BLaER1 (cell line): ENCODE measurements at regions not wholly inside any gene's neighbourhood (a gene's known extent, or its start where the extent isn't known, plus 50 kb on each side); places are given as distances from the start of the nearest gene placed in this dataset.

ENCODE experiments used
- H3K27ac ChIP-seq: shearing (Covaris generic); formaldehyde crosslinking; 2 replicates; pipeline ENCODE4 v1.8.1; 2022
- H3K27me3 ChIP-seq: shearing (Covaris generic); formaldehyde crosslinking; 2 replicates; pipeline ENCODE4 v1.8.1; 2022
- H3K36me3 ChIP-seq: shearing (Covaris generic); formaldehyde crosslinking; 2 replicates; pipeline ENCODE4 v1.8.1; 2022
- H3K4me1 ChIP-seq: shearing (Covaris generic); formaldehyde crosslinking; 2 replicates; pipeline ENCODE4 v1.8.1; 2022
- H3K4me2 ChIP-seq: shearing (Covaris generic); formaldehyde crosslinking; 2 replicates; pipeline ENCODE4 v1.8.1; 2022
- H3K4me3 ChIP-seq: shearing (Covaris generic); formaldehyde crosslinking; 2 replicates; pipeline ENCODE4 v1.8.1; 2022
- H3K9ac ChIP-seq: shearing (Covaris generic); formaldehyde crosslinking; 2 replicates; pipeline ENCODE4 v1.8.1; 2022
- H3K9me3 ChIP-seq: shearing (Covaris generic); formaldehyde crosslinking; 2 replicates; pipeline ENCODE4 v1.8.1; 2022
- H4K20me1 ChIP-seq: shearing (Covaris generic); formaldehyde crosslinking; 2 replicates; pipeline ENCODE4 v1.8.1; 2022
- Cebpa-rat ChIP-seq: shearing (Covaris generic); IDR thresholded peaks from 2 replicates; pipeline ENCODE4 v1.8.1; 2022

DNA sequence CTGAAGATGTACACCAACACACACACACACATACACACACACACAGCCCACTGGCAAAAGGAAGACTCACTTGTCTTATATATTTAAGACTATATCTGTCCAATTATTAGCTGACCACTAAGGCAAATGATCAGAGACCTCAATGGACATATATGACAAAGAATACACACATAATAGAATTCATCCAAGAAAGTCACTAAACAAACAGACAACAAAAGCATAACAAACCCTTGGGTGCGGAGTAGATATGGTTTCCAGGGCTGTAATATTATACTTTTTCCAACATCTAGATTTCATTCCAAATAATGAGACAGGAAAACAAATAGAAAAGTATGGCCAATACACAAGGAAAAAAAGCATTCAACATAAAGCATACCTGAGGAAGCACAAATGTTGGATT is 72.3 kb upstream of the PRICKLE2 start:
- H3K4me3 ChIP-seq: no peak overlapping the region
- TF ChIP-seq Cebpa-rat: no peak
- peaks cover 14% of the 10 kb centered on the region for H3K9me3 ChIP-seq
- H3K36me3 ChIP-seq: no peaks in the 10 kb centered on the region
- no peak overlapping the region for H3K4me2 ChIP-seq
- H4K20me1 ChIP-seq: no peaks in the 10 kb centered on the region
- H3K9ac ChIP-seq: no peak overlapping the region
- H3K27ac ChIP-seq: no peak overlapping the region
- no peaks in the 10 kb centered on the region for H3K4me1 ChIP-seq
- no peaks in the 10 kb centered on the region for H3K27me3 ChIP-seq

GRCh38 chr3:64295594-64295993 is 70.3 kb upstream of the PRICKLE2 start:
- TF ChIP-seq Cebpa-rat: no peak
- peaks cover 14% of the 10 kb centered on the region for H3K9me3 ChIP-seq
- no peaks in the 10 kb centered on the region for H4K20me1 ChIP-seq
- no peak overlapping the region for H3K4me3 ChIP-seq
- H3K4me2 ChIP-seq: no peak overlapping the region
- no peak overlapping the region for H3K27ac ChIP-seq
- H3K9ac ChIP-seq: no peak overlapping the region
- H3K4me1 ChIP-seq: no peaks in the 10 kb centered on the region
- H3K36me3 ChIP-seq: no peaks in the 10 kb centered on the region
- H3K27me3 ChIP-seq: no peaks in the 10 kb centered on the region

- H3K27ac ChIP-seq: no peak overlapping the region
- H3K4me2 ChIP-seq: no peak overlapping the region
- H3K9ac ChIP-seq: no peak overlapping the region
- no peaks in the 10 kb centered on the region for H4K20me1 ChIP-seq
- no peak overlapping the region for H3K4me3 ChIP-seq
- peaks cover 14% of the 10 kb centered on the region for H3K9me3 ChIP-seq
- no peak for TF ChIP-seq Cebpa-rat
- no peaks in the 10 kb centered on the region for H3K36me3 ChIP-seq
- H3K4me1 ChIP-seq: no peaks in the 10 kb centered on the region
- no peaks in the 10 kb centered on the region for H3K27me3 ChIP-seq
These were observed 69.5 kb upstream of the PRICKLE2 start for GRCh38 chr3:64294771-64295170.

- Histone ChIP-seq H3K36me3 (no peaks in the 10 kb centered on the region), H3K9ac (no peak overlapping the region), H4K20me1 (no peaks in the 10 kb centered on the region), H3K4me2 (no peak overlapping the region), H3K9me3 (peaks cover 14% of the 10 kb centered on the region), H3K4me3 (no peak overlapping the region), H3K4me1 (no peaks in the 10 kb centered on the region), H3K27ac (no peak overlapping the region), H3K27me3 (no peaks in the 10 kb centered on the region)
- TF ChIP-seq Cebpa-rat: no peak
These were observed 67.9 kb upstream of the PRICKLE2 start for GRCh38 chr3:64293121-64293520.

DNA sequence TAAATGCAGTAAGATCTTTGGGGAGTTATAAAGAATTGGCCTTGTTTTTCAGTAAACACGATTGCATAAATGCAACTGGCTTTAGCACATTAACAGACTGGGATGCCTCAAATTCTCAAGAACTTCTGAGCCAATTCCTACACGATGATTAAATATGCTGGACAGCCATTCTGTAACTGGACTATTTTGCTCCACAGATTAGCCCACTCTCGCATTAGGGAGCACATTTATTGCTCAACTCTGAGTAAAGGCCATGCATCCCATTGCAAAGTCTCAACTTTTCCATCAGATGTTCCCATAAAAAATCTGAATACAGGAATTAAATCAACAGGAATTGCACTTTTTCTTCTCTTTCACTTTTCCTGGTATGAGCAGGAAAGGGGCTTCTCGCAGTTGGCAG is 66.7 kb upstream of the PRICKLE2 start:
- Histone ChIP-seq H3K9ac (no peak overlapping the region), H3K4me3 (no peak overlapping the region), H3K4me1 (peaks cover 8% of the 10 kb centered on the region), H3K36me3 (no peaks in the 10 kb centered on the region), H4K20me1 (no peaks in the 10 kb centered on the region), H3K27me3 (no peaks in the 10 kb centered on the region), H3K4me2 (no peak overlapping the region), H3K9me3 (peaks cover 5% of the 10 kb centered on the region), H3K27ac (no peak overlapping the region)
- no peak for TF ChIP-seq Cebpa-rat

DNA sequence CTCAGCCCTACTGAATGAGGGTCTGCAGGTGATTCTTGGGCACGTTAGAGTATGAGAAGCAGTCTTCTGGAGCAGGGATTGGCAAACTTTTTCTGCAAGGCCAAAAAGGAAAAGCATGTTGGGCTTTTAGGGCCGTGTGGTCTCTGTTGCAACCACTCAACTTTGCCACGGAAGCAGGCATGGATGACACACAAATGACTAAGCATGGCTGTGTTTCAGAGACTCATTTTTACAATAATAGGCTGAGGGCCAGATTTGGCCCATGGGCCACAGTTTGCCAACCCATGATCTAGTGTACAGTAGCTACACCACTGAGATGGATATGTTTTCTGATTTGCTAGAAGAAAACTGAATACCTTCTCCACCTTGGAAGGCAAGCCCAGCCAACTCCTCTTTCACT is 66.1 kb upstream of the PRICKLE2 start:
- Histone ChIP-seq H3K9ac (no peak overlapping the region), H4K20me1 (no peaks in the 10 kb centered on the region), H3K36me3 (no peaks in the 10 kb centered on the region), H3K4me1 (peaks cover 14% of the 10 kb centered on the region), H3K4me3 (no peak overlapping the region), H3K27ac (no peak overlapping the region), H3K4me2 (no peak overlapping the region), H3K27me3 (no peaks in the 10 kb centered on the region), H3K9me3 (no peaks in the 10 kb centered on the region; the same call in 1 of the 2 replicates)
- no peak for TF ChIP-seq Cebpa-rat

- no peak for TF ChIP-seq Cebpa-rat
- Histone ChIP-seq H3K27ac (no peak overlapping the region), H3K36me3 (no peaks in the 10 kb centered on the region), H3K9me3 (no peaks in the 10 kb centered on the region), H3K4me3 (no peak overlapping the region), H3K4me1 (peaks cover 19% of the 10 kb centered on the region), H3K27me3 (no peaks in the 10 kb centered on the region), H4K20me1 (no peaks in the 10 kb centered on the region), H3K9ac (no peak overlapping the region), H3K4me2 (no peak overlapping the region)
These were observed 65.6 kb upstream of the PRICKLE2 start for GRCh38 chr3:64290864-64291263.

DNA sequence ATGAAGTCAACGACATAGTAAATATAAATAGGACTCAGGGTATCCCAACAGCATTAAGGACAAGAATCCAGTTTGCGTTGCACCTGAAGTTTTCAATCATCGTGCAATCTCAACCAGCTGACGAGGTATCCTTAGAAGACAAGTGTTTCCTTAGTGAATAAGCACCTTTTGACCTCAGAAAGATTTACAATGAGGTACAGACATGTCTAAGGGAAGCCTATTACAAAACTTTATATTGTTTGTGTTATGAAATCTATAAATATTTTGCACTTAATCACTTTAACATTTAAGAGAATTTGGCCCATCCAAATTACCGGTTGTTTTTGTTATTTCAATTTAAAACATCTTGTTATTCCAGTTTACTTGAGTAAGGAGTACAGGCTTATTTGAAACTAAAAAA is 64.9 kb upstream of the PRICKLE2 start:
- no peak overlapping the region for H3K9ac ChIP-seq
- no peak for TF ChIP-seq Cebpa-rat
- peaks cover 23% of the 10 kb centered on the region for H3K4me1 ChIP-seq
- no peak overlapping the region for H3K27ac ChIP-seq
- no peaks in the 10 kb centered on the region for H3K9me3 ChIP-seq
- no peak overlapping the region for H3K4me3 ChIP-seq
- no peaks in the 10 kb centered on the region for H3K27me3 ChIP-seq
- H3K36me3 ChIP-seq: no peaks in the 10 kb centered on the region
- no peaks in the 10 kb centered on the region for H4K20me1 ChIP-seq
- H3K4me2 ChIP-seq: no peak overlapping the region

GRCh38 chr3:64289622-64290021 is 64.4 kb upstream of the PRICKLE2 start:
- H3K27me3 ChIP-seq: no peaks in the 10 kb centered on the region
- no peak overlapping the region for H3K27ac ChIP-seq
- peaks cover 23% of the 10 kb centered on the region for H3K4me1 ChIP-seq
- no peak overlapping the region for H3K4me2 ChIP-seq
- no peak overlapping the region for H3K4me3 ChIP-seq
- H3K36me3 ChIP-seq: no peaks in the 10 kb centered on the region
- no peak overlapping the region for H3K9ac ChIP-seq
- no peak for TF ChIP-seq Cebpa-rat
- H3K9me3 ChIP-seq: no peaks in the 10 kb centered on the region
- no peaks in the 10 kb centered on the region for H4K20me1 ChIP-seq

- H3K9me3 ChIP-seq: no peaks in the 10 kb centered on the region
- no peak overlapping the region for H3K4me3 ChIP-seq
- H4K20me1 ChIP-seq: no peaks in the 10 kb centered on the region
- no peak overlapping the region for H3K9ac ChIP-seq
- TF ChIP-seq Cebpa-rat: no peak
- H3K4me2 ChIP-seq: no peak overlapping the region
- H3K36me3 ChIP-seq: no peaks in the 10 kb centered on the region
- H3K27me3 ChIP-seq: no peaks in the 10 kb centered on the region
- no peaks in the 10 kb centered on the region for H3K4me1 ChIP-seq
- no peak overlapping the region for H3K27ac ChIP-seq
These were observed 53.4 kb upstream of the PRICKLE2 start for GRCh38 chr3:64278625-64279024.

- TF ChIP-seq Cebpa-rat: no peak
- Histone ChIP-seq H3K4me2 (no peak overlapping the region), H3K4me3 (no peak overlapping the region), H3K9me3 (peaks cover 4% of the 10 kb centered on the region; the same call in 1 of the 2 replicates), H3K27ac (no peak overlapping the region), H3K4me1 (no peaks in the 10 kb centered on the region), H3K36me3 (no peaks in the 10 kb centered on the region), H3K9ac (no peak overlapping the region), H4K20me1 (no peaks in the 10 kb centered on the region), H3K27me3 (no peaks in the 10 kb centered on the region)
These were observed 50.9 kb upstream of the PRICKLE2 start for GRCh38 chr3:64276131-64276530.
